Peyer's patch (tissue), 4 donors: ENCODE measurements at regions not wholly inside any gene's neighbourhood (a gene's known extent, or its start where the extent isn't known, plus 50 kb on each side); places are given as distances from the start of the nearest gene placed in this dataset.

Experiments used
- CTCF ChIP-seq, 6 experiments: fragments of 450-650 bp in 4 of 6; fragments of 200-600 bp in 2 of 6; sonication (generic) in 1 of 6; IDR thresholded peaks; one replicate each; pipeline ENCODE4 v1.5.1; 2017 to 2019; ENCODE audit warnings: antibody characterized with exemption in 6 of 6, mild to moderate bottlenecking in 3 of 6, moderate library complexity in 1 of 6
- POLR2A ChIP-seq, 2 donors: fragments of 450-650 bp; IDR thresholded peaks; one replicate each; pipeline ENCODE4 v1.5.1; 2017; ENCODE audit warnings: antibody characterized with exemption in 2 of 2, mild to moderate bottlenecking in 2 of 2, moderate library complexity in 2 of 2

- TF ChIP-seq CTCF (IDR thresholded peaks at IDR 0.05), result no peak
- no peak for TF ChIP-seq POLR2A (IDR thresholded peaks at IDR 0.05)
Observed at GRCh38 chr12:84676787-84677186, 235.8 kb downstream of the SLC6A15 start.
